GM12878 (cell line): ENCODE measurements at regions not wholly inside any gene's neighbourhood (a gene's known extent, or its start where the extent isn't known, plus 50 kb on each side); places are given as distances from the start of the nearest gene placed in this dataset.

Source experiments
- ATAC-seq: fragments of 200-7000 bp; cut with Tn5 transposase; 3 replicates; pipeline ENCODE4 v1.9.1; 2020; ENCODE audit warnings: mild to moderate bottlenecking, moderate library complexity
- BruUV-seq: library from RNA; stranded (reverse); fragments of 400-500 nt; replicated peaks from 2 replicates; lab custom pipeline; 2021; lab: Mats Ljungman, UMichigan
- CTCF ChIA-PET: fragments of 300-600 bp; sonication (Branson Sonifier 250); formaldehyde crosslinking; extraction: SDS; loops from one replicate; lab custom pipeline; 2021; ENCODE audit warnings: inconsistent platforms; lab: Yijun Ruan, JAX
- POLR2A ChIA-PET: fragments of 350-600 bp; formaldehyde crosslinking; extraction: SDS; loops from one replicate; lab custom pipeline; 2021; ENCODE audit warnings: inconsistent platforms; lab: Charles Lee
- RAD21 ChIA-PET: fragments of 300-600 bp; sonication (Branson Sonifier 250); formaldehyde crosslinking; loops from one replicate; lab custom pipeline; 2023; ENCODE audit warnings: antibody characterized with exemption; ENCODE audit not compliant: unreplicated experiment; lab: Charles Lee
- SMC1A ChIA-PET: fragments of 300-600 bp; sonication (Branson Sonifier 250); formaldehyde crosslinking; loops from one replicate; lab custom pipeline; 2023; ENCODE audit not compliant: unreplicated experiment, uncharacterized antibody; lab: Charles Lee
- DNase-seq: peaks from one replicate; pipeline ENCODE4 v3.0.0-alpha.2; 2011; ENCODE audit warnings: low read depth, low spot score
- FAIRE-seq: peaks from 3 replicates; lab custom pipeline; 2011; peaks lifted over from hg19 to GRCh38; lab: Jason Lieb, UNC
- H2AFZ ChIP-seq: 2 replicates; pipeline ENCODE4 v1.6.0; 2011; ENCODE audit warnings: low read depth, low read length, control low read depth; ENCODE audit not compliant: control insufficient read depth
- H3K27ac ChIP-seq: 2 replicates; pipeline ENCODE4 v1.5.1; 2011; ENCODE audit warnings: control low read depth; ENCODE audit not compliant: control insufficient read depth, insufficient read depth
- H3K27me3 ChIP-seq, 2 experiments: replicated peaks in 1 of 2; 2 replicates each; pipeline versions ENCODE4 v1.6.0 to v1.6.1; 2011; ENCODE audit warnings: low read length in 1 of 2; ENCODE audit not compliant: control insufficient read depth in 2 of 2, insufficient read depth in 2 of 2
- H3K36me3 ChIP-seq, 2 experiments: 2 replicates each; pipeline ENCODE4 v1.5.1; 2011; ENCODE audit warnings: low read length in 1 of 2; ENCODE audit not compliant: control insufficient read depth in 2 of 2, insufficient read depth in 2 of 2
- H3K4me1 ChIP-seq: 2 replicates; pipeline ENCODE4 v1.6.1; 2011; ENCODE audit warnings: mild to moderate bottlenecking, low read length, moderate library complexity, mixed read lengths; ENCODE audit not compliant: control insufficient read depth, insufficient read depth
- H3K4me2 ChIP-seq: 2 replicates; pipeline ENCODE4 v1.6.0; 2011; ENCODE audit warnings: control low read depth; ENCODE audit not compliant: control insufficient read depth, insufficient read depth
- H3K4me3 ChIP-seq: fragments of 200-600 bp; sonication (generic); 2 replicates; pipeline ENCODE4 v1.5.1; 2016
- H3K79me2 ChIP-seq: 2 replicates; pipeline ENCODE4 v1.6.0; 2011; ENCODE audit warnings: low read length; ENCODE audit not compliant: control insufficient read depth, insufficient read depth
- H3K9ac ChIP-seq: 2 replicates; pipeline ENCODE4 v1.8.0; 2011; ENCODE audit warnings: low read length, control low read depth, mixed read lengths; ENCODE audit not compliant: control insufficient read depth, insufficient read depth
- H3K9me3 ChIP-seq: replicated peaks from 3 replicates; pipeline ENCODE4 v1.5.1; 2011; ENCODE audit warnings: mild to moderate bottlenecking, low read length; ENCODE audit not compliant: control insufficient read depth, insufficient read depth
- H4K20me1 ChIP-seq: 2 replicates; pipeline ENCODE4 v1.6.0; 2011; ENCODE audit not compliant: control insufficient read depth, insufficient read depth
- CHD2 ChIP-seq: IDR thresholded peaks from 2 replicates; pipeline ENCODE4 v1.6.1; 2011; ENCODE audit warnings: low read depth, low read length, improper control_type of control experiment, borderline replicate concordance
- IRF3 ChIP-seq: fragments of 450-650 bp; IDR thresholded peaks from 2 replicates; pipeline ENCODE4 v1.6.1; 2014; ENCODE audit warnings: mild to moderate bottlenecking
- NKRF ChIP-seq: fragments of 450-650 bp; conservative IDR thresholded peaks from 2 replicates; pipeline ENCODE4 v1.6.1; 2017; ENCODE audit warnings: mild to moderate bottlenecking, moderate library complexity
- PML ChIP-seq: IDR thresholded peaks from 2 replicates; pipeline ENCODE4 v1.6.1; 2012; ENCODE audit warnings: low read length, inconsistent platforms
- SUZ12 ChIP-seq: fragments of 200-600 bp; sonication (generic); IDR thresholded peaks from one replicate; pipeline ENCODE4 v1.6.1; 2018; ENCODE audit warnings: antibody characterized with exemption, mild to moderate bottlenecking; ENCODE audit not compliant: unreplicated experiment
- TCF7 ChIP-seq: IDR thresholded peaks from 2 replicates; pipeline ENCODE4 v1.6.1; 2014; ENCODE audit warnings: antibody characterized with exemption, borderline replicate concordance
- WGBS: methylation state at CpG from one replicate; pipeline ENCODE4 v1.1.6; 2016; ENCODE audit warnings: low lambda C conversion rate; ENCODE audit not compliant: insufficient replicate concordance, insufficient coverage; ENCODE audit errors: missing lambda C conversion rate; 5-methylcytosine and 5-hydroxymethylcytosine counted together
- in situ Hi-C: fragments of 300-500 bp; cut with MboI; formaldehyde crosslinking; loops from 9 replicates; pipeline ENCODE4 v1.14.3; 2018; ENCODE audit warnings: mixed read lengths
- intact Hi-C: fragments of 100-400 bp; cut with micrococcal nuclease; formaldehyde crosslinking; loops from one replicate; pipeline ENCODE4 v1.14.2; 2022; ENCODE audit not compliant: unreplicated experiment
- TF ChIP-seq, protein P1 (sequence below): fragments of 450-650 bp; formaldehyde crosslinking; IDR thresholded peaks from 2 replicates; pipeline ENCODE4 v1.5.0; 2022; ENCODE audit warnings: mild to moderate bottlenecking, missing genetic modification characterization

DNA sequence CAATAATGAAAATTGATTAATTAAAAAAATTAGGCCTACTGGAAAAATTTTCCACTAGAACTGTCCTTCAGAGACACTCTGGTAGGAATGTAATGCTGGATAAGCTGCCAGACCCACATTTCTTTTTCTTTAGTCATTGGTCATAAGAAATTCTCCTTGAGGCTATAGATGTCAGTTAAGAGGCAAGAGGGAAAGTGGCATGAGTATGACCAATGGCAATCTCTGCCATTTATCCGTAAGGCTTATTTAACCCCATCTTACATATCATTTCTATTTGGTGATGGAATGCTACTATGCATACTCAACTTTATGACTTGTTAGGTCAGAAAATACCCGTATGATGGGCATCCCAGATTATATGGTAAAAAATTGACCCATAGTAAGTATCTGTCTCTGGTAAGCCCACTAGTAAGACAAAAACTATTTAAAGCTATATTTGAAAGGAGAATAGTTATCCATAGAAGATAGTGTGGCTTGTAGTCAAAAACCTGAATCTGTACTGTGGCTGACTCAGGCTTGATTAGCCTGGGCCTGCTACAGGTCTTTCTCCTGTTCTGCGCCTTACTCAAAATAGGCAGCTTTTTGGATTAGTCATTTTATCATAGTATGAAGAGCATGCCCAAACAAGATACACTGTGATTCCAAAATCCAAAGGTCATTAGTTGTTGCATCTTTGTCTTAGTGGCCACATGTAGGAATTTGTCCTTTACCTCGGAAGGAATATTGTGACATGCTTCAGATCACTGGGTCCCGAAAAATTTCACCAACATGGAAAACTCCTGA is 314.7 kb downstream of the PYDC2 start:
- intact Hi-C loops: no loop called here
- Histone ChIP-seq H3K9me3 (no peaks in the 10 kb centered on the region), H2AFZ (no peak overlapping the region), H3K27ac (no peak overlapping the region), H3K36me3 (no peaks in the 10 kb centered on the region), H3K9ac (no peak overlapping the region), H3K27me3 (no peaks in the 10 kb centered on the region), H3K4me1 (no peaks in the 10 kb centered on the region), H3K4me3 (no peak overlapping the region), H4K20me1 (no peaks in the 10 kb centered on the region), H3K79me2 (no peaks in the 10 kb centered on the region), H3K4me2 (no peak overlapping the region)
- BruUV-seq: no TSS peak
- 65% methylated on average over 5 of the region's 5 CpGs for WGBS
- RAD21 ChIA-PET: no interaction called here
- SMC1A ChIA-PET: no interaction called here
- ATAC-seq (no peak), FAIRE-seq (no peak), DNase-seq (no peak)
- in situ Hi-C loops: no loop called here
- CTCF ChIA-PET: no interaction called here
- TF ChIP-seq NKRF: no peak
- TF ChIP-seq, protein P1, sequence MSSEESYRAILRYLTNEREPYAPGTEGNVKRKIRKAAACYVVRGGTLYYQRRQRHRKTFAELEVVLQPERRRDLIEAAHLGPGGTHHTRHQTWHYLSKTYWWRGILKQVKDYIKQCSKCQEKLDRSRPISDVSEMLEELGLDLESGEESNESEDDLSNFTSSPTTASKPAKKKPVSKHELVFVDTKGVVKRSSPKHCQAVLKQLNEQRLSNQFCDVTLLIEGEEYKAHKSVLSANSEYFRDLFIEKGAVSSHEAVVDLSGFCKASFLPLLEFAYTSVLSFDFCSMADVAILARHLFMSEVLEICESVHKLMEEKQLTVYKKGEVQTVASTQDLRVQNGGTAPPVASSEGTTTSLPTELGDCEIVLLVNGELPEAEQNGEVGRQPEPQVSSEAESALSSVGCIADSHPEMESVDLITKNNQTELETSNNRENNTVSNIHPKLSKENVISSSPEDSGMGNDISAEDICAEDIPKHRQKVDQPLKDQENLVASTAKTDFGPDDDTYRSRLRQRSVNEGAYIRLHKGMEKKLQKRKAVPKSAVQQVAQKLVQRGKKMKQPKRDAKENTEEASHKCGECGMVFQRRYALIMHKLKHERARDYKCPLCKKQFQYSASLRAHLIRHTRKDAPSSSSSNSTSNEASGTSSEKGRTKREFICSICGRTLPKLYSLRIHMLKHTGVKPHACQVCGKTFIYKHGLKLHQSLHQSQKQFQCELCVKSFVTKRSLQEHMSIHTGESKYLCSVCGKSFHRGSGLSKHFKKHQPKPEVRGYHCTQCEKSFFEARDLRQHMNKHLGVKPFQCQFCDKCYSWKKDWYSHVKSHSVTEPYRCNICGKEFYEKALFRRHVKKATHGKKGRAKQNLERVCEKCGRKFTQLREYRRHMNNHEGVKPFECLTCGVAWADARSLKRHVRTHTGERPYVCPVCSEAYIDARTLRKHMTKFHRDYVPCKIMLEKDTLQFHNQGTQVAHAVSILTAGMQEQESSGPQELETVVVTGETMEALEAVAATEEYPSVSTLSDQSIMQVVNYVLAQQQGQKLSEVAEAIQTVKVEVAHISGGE (CRISPR knock-in tag): no peak
- TF ChIP-seq IRF3: no peak
- TF ChIP-seq CHD2: no peak
- no peak for TF ChIP-seq TCF7
- TF ChIP-seq SUZ12: no peak
- no peak for TF ChIP-seq PML
- POLR2A ChIA-PET: no interaction called here
